ENCODE measurements at regions not wholly inside any gene's neighbourhood (a gene's known extent, or its start where the extent isn't known, plus 50 kb on each side); places are given as distances from the start of the nearest gene placed in this dataset.

DNA sequence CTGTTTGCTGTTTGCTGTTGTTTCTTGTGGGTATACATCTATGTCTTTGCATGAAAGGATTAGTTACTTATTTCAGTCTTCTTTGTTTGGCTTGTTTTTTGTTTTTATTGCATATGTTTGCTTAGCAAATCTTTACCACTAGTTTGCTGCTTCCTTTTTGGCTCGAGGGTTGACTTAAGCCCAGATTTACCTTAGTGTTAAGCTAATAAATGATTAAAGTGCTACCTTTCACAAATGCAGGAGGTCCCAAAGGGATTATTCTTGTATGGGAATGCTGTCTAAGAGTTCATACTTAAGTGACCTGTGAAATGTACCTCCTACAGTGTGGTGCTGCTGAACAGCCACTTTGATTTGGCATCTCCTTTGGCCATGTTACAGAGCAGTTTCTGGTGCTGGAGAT, 273.5 kb upstream of the NPY start:
- TF ChIP-seq, protein P1, sequence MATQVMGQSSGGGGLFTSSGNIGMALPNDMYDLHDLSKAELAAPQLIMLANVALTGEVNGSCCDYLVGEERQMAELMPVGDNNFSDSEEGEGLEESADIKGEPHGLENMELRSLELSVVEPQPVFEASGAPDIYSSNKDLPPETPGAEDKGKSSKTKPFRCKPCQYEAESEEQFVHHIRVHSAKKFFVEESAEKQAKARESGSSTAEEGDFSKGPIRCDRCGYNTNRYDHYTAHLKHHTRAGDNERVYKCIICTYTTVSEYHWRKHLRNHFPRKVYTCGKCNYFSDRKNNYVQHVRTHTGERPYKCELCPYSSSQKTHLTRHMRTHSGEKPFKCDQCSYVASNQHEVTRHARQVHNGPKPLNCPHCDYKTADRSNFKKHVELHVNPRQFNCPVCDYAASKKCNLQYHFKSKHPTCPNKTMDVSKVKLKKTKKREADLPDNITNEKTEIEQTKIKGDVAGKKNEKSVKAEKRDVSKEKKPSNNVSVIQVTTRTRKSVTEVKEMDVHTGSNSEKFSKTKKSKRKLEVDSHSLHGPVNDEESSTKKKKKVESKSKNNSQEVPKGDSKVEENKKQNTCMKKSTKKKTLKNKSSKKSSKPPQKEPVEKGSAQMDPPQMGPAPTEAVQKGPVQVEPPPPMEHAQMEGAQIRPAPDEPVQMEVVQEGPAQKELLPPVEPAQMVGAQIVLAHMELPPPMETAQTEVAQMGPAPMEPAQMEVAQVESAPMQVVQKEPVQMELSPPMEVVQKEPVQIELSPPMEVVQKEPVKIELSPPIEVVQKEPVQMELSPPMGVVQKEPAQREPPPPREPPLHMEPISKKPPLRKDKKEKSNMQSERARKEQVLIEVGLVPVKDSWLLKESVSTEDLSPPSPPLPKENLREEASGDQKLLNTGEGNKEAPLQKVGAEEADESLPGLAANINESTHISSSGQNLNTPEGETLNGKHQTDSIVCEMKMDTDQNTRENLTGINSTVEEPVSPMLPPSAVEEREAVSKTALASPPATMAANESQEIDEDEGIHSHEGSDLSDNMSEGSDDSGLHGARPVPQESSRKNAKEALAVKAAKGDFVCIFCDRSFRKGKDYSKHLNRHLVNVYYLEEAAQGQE (IDR thresholded peaks at IDR 0.05; ENCODE audit: low read depth): no peak
- no peak for TF ChIP-seq SIN3A (IDR thresholded peaks at IDR 0.05; ENCODE audit: low read depth)
- no peak for TF ChIP-seq EZH2phosphoT487 (IDR thresholded peaks at IDR 0.05; ENCODE audit: borderline replicate concordance)
- TF ChIP-seq POLR2A (IDR thresholded peaks at IDR 0.05; ENCODE audit: borderline replicate concordance, extremely low read depth, insufficient read depth, insufficient read length): no peak
- TF ChIP-seq, protein P2, sequence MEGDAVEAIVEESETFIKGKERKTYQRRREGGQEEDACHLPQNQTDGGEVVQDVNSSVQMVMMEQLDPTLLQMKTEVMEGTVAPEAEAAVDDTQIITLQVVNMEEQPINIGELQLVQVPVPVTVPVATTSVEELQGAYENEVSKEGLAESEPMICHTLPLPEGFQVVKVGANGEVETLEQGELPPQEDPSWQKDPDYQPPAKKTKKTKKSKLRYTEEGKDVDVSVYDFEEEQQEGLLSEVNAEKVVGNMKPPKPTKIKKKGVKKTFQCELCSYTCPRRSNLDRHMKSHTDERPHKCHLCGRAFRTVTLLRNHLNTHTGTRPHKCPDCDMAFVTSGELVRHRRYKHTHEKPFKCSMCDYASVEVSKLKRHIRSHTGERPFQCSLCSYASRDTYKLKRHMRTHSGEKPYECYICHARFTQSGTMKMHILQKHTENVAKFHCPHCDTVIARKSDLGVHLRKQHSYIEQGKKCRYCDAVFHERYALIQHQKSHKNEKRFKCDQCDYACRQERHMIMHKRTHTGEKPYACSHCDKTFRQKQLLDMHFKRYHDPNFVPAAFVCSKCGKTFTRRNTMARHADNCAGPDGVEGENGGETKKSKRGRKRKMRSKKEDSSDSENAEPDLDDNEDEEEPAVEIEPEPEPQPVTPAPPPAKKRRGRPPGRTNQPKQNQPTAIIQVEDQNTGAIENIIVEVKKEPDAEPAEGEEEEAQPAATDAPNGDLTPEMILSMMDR (IDR thresholded peaks at IDR 0.05 in 2 of 3, conservative IDR thresholded peaks at IDR 0.05 in 1 of 3; ENCODE audit: borderline replicate concordance in 1 of 3, insufficient read depth in 1 of 3, low read depth in 2 of 3, low read length in 2 of 3): no peak
- no peak for TF ChIP-seq YY1 (IDR thresholded peaks at IDR 0.05; ENCODE audit: extremely low read depth, insufficient replicate concordance, low read depth, low read length)
- no peak for TF ChIP-seq JUND (IDR thresholded peaks at IDR 0.05)
- TF ChIP-seq, protein P3, sequence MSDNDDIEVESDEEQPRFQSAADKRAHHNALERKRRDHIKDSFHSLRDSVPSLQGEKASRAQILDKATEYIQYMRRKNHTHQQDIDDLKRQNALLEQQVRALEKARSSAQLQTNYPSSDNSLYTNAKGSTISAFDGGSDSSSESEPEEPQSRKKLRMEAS (IDR thresholded peaks at IDR 0.05): no peak
- TF ChIP-seq SP1 (IDR thresholded peaks at IDR 0.05; ENCODE audit: low read depth): no peak
- TF ChIP-seq, protein P4, sequence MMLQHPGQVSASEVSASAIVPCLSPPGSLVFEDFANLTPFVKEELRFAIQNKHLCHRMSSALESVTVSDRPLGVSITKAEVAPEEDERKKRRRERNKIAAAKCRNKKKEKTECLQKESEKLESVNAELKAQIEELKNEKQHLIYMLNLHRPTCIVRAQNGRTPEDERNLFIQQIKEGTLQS (IDR thresholded peaks at IDR 0.05): no peak
- TF ChIP-seq ELF1 (IDR thresholded peaks at IDR 0.05; ENCODE audit: borderline replicate concordance, low read depth): no peak
